ENCODE measurements at regions not wholly inside any gene's neighbourhood (a gene's known extent, or its start where the extent isn't known, plus 50 kb on each side); places are given as distances from the start of the nearest gene placed in this dataset.
"Not testable (repeated sequence)": the region's sequence is repeated elsewhere in the genome, so short reads cannot be mapped to it uniquely, and the experiment has no call there.

GRCh38 chr2:64936809-64937208 is 52.4 kb upstream of the SLC1A4 start:
- peaks cover 10 to 16% of the 10 kb centered on the region in 2 experiments for H3K4me1 Mint-ChIP-seq
- no peaks in the 10 kb centered on the region for H3K9me3 ChIP-seq (ENCODE audit: control insufficient read depth, low read depth, low read length)
- no CpG with 5 or more reads among the region's 1 CpG for WGBS (ENCODE audit: extremely low coverage, insufficient read length, low lambda C conversion rate)

GRCh38 chr2:64937314-64937686 is 51.9 kb upstream of the SLC1A4 start:
- H2AFZ ChIP-seq (ENCODE audit: low read length); H3K27me3 ChIP-seq (ENCODE audit: insufficient read depth, low read length); H3K14ac ChIP-seq (ENCODE audit: insufficient read depth, low read length); DNase-seq; H2BK5ac ChIP-seq (ENCODE audit: insufficient read length, low read length); H4K8ac ChIP-seq (replicated peaks; ENCODE audit: insufficient read length, low read depth, low read length); H4K20me1 ChIP-seq (ENCODE audit: control insufficient read depth, insufficient read depth, insufficient read length); H3T11ph ChIP-seq (ENCODE audit: low read length); H3K56ac ChIP-seq (ENCODE audit: insufficient read length, low read depth, low read length); H2BK20ac ChIP-seq (ENCODE audit: low read depth, low read length, poor library complexity, severe bottlenecking); H3K4ac ChIP-seq (ENCODE audit: low read depth, low read length); H3K18ac ChIP-seq (ENCODE audit: insufficient read length, low read depth, low read length); H3K79me2 ChIP-seq (ENCODE audit: insufficient read depth, low read length); H2AK5ac ChIP-seq (ENCODE audit: insufficient read length, low read length); H3K4me3 Mint-ChIP-seq; H3K9me3 Mint-ChIP-seq; H3K27ac ChIP-seq (ENCODE audit: insufficient read length, low read depth, low read length); H3K23me2 ChIP-seq (ENCODE audit: insufficient read length, low read depth, low read length, poor library complexity, severe bottlenecking); H3K9me3 ChIP-seq (ENCODE audit: control insufficient read depth, low read depth, low read length); H4K5ac ChIP-seq (ENCODE audit: insufficient read length, low read depth, low read length); H3K9ac ChIP-seq (ENCODE audit: extremely low read depth, insufficient read length, low read length); H3K27ac Mint-ChIP-seq; H3K36me3 Mint-ChIP-seq (ENCODE audit: insufficient read depth in 1 of 3, low read depth in 3 of 3); H3K4me2 ChIP-seq (ENCODE audit: insufficient read depth, insufficient read length, low read length); H3K23ac ChIP-seq (ENCODE audit: insufficient read length, low read depth, low read length); H3K4me1 ChIP-seq (ENCODE audit: insufficient read depth, low read length); H2BK12ac ChIP-seq (ENCODE audit: insufficient read length, low read depth, low read length); H3K79me1 ChIP-seq (ENCODE audit: insufficient read depth, low read depth, low read length, poor library complexity, severe bottlenecking); H4K91ac ChIP-seq (ENCODE audit: insufficient read length, low read depth, low read length); H2BK15ac ChIP-seq (ENCODE audit: low read depth, low read length); H2BK120ac ChIP-seq (ENCODE audit: low read depth, low read length, poor library complexity, severe bottlenecking): not testable (repeated sequence)
- H3K4me1 Mint-ChIP-seq = peaks cover 12% of the 10 kb centered on the region in 2 experiments
- peaks cover 10% of the 10 kb centered on the region for H3K27me3 Mint-ChIP-seq (ENCODE audit: low read depth)
- no CpG with 5 or more reads among the region's 5 CpGs for WGBS (ENCODE audit: extremely low coverage, insufficient read length, low lambda C conversion rate)

More at GRCh38 chr2:64936809-64937208, 52.4 kb upstream of the SLC1A4 start:
- Histone ChIP-seq H3K4ac (ENCODE audit: low read depth, low read length) (no peak overlapping the region), H2BK5ac (ENCODE audit: insufficient read length, low read length) (no peak overlapping the region), H2BK15ac (ENCODE audit: low read depth, low read length) (no peak overlapping the region), H2AFZ (ENCODE audit: low read length) (no peak overlapping the region), H3K18ac (ENCODE audit: insufficient read length, low read depth, low read length) (no peak overlapping the region), H4K8ac (replicated peaks; ENCODE audit: insufficient read length, low read depth, low read length) (no peak overlapping the region), H3K23ac (ENCODE audit: insufficient read length, low read depth, low read length) (no peak overlapping the region), H3T11ph (ENCODE audit: low read length) (no peak overlapping the region), H3K4me1 (ENCODE audit: insufficient read depth, low read length) (no peaks in the 10 kb centered on the region; the same call in 1 of the 2 replicates), H3K14ac (ENCODE audit: insufficient read depth, low read length) (no peak overlapping the region), H3K79me2 (ENCODE audit: insufficient read depth, low read length) (no peaks in the 10 kb centered on the region), H4K20me1 (ENCODE audit: control insufficient read depth, insufficient read depth, insufficient read length) (no peaks in the 10 kb centered on the region), H2BK120ac (ENCODE audit: low read depth, low read length, poor library complexity, severe bottlenecking) (no peak overlapping the region), H3K56ac (ENCODE audit: insufficient read length, low read depth, low read length) (no peak overlapping the region), H3K27me3 (ENCODE audit: insufficient read depth, low read length) (no peaks in the 10 kb centered on the region), H2BK20ac (ENCODE audit: low read depth, low read length, poor library complexity, severe bottlenecking) (no peak overlapping the region), H4K91ac (ENCODE audit: insufficient read length, low read depth, low read length) (no peak overlapping the region), H2BK12ac (ENCODE audit: insufficient read length, low read depth, low read length) (no peak overlapping the region), H3K4me2 (ENCODE audit: insufficient read depth, insufficient read length, low read length) (no peak overlapping the region), H3K79me1 (ENCODE audit: insufficient read depth, low read depth, low read length, poor library complexity, severe bottlenecking) (no peaks in the 10 kb centered on the region), H3K27ac (ENCODE audit: insufficient read length, low read depth, low read length) (no peak overlapping the region), H3K9ac (ENCODE audit: extremely low read depth, insufficient read length, low read length) (no peak overlapping the region), H4K5ac (ENCODE audit: insufficient read length, low read depth, low read length) (no peak overlapping the region), H3K23me2 (ENCODE audit: insufficient read length, low read depth, low read length, poor library complexity, severe bottlenecking) (no peaks in the 10 kb centered on the region), H2AK5ac (ENCODE audit: insufficient read length, low read length) (no peak overlapping the region)
- Mint-ChIP-seq H3K36me3 (ENCODE audit: insufficient read depth in 1 of 3, low read depth in 3 of 3) (peaks cover 0 to 10% (median 4%) of the 10 kb centered on the region in 3 experiments; a peak in 4 of 7 replicates), H3K4me3 (no peak overlapping the region), H3K27me3 (ENCODE audit: low read depth) (peaks cover 12% of the 10 kb centered on the region), H3K9me3 (peaks cover 9% of the 10 kb centered on the region in 2 experiments; a peak in 4 of 5 replicates), H3K27ac (no peak overlapping the region)
- DNase-seq = no peak
- TF ChIP-seq, protein P1, sequence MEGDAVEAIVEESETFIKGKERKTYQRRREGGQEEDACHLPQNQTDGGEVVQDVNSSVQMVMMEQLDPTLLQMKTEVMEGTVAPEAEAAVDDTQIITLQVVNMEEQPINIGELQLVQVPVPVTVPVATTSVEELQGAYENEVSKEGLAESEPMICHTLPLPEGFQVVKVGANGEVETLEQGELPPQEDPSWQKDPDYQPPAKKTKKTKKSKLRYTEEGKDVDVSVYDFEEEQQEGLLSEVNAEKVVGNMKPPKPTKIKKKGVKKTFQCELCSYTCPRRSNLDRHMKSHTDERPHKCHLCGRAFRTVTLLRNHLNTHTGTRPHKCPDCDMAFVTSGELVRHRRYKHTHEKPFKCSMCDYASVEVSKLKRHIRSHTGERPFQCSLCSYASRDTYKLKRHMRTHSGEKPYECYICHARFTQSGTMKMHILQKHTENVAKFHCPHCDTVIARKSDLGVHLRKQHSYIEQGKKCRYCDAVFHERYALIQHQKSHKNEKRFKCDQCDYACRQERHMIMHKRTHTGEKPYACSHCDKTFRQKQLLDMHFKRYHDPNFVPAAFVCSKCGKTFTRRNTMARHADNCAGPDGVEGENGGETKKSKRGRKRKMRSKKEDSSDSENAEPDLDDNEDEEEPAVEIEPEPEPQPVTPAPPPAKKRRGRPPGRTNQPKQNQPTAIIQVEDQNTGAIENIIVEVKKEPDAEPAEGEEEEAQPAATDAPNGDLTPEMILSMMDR (conservative IDR thresholded peaks at IDR 0.05) = no peak

All from H9 (cell line).